Keratinocyte (primary cell): ENCODE measurements at regions not wholly inside any gene's neighbourhood (a gene's known extent, or its start where the extent isn't known, plus 50 kb on each side); places are given as distances from the start of the nearest gene placed in this dataset.

Source experiments
- DNase-seq: peaks from one replicate; pipeline ENCODE4 v3.0.0-alpha.2; 2011; ENCODE audit warnings: low read depth, missing footprints, low spot score
- FAIRE-seq: peaks from 2 replicates; lab custom pipeline; 2011; peaks lifted over from hg19 to GRCh38; lab: Jason Lieb, UNC
- H2AFZ ChIP-seq: 2 replicates; pipeline ENCODE4 v1.6.0; 2012; ENCODE audit warnings: low read length, control low read depth, inconsistent platforms; ENCODE audit not compliant: control insufficient read depth
- H3K27ac ChIP-seq: 2 replicates; pipeline ENCODE4 v1.5.1; 2011; ENCODE audit warnings: low read length; ENCODE audit not compliant: control insufficient read depth, insufficient read depth
- H3K27me3 ChIP-seq: 3 replicates; pipeline ENCODE4 v1.6.0; 2011; ENCODE audit warnings: low read length; ENCODE audit not compliant: control insufficient read depth, insufficient read depth; ENCODE audit errors: extremely low read depth
- H3K36me3 ChIP-seq, 2 experiments: 2 replicates in 1 of 2; 3 replicates in 1 of 2; pipeline ENCODE4 v1.5.1; 2011; ENCODE audit warnings: low read length in 2 of 2, mild to moderate bottlenecking in 1 of 2; ENCODE audit not compliant: control insufficient read depth in 2 of 2, insufficient read depth in 2 of 2; ENCODE audit errors: extremely low read depth in 1 of 2
- H3K4me1 ChIP-seq: 3 replicates; pipeline ENCODE4 v1.5.1; 2011; ENCODE audit warnings: low read length; ENCODE audit not compliant: control insufficient read depth, insufficient read depth; ENCODE audit errors: extremely low read depth
- H3K4me2 ChIP-seq: 3 replicates; pipeline ENCODE4 v1.6.0; 2011; ENCODE audit warnings: low read depth, low read length; ENCODE audit not compliant: control insufficient read depth, insufficient read depth; ENCODE audit errors: extremely low read depth
- H3K4me3 ChIP-seq, 3 experiments: fragments of 200-600 bp in 1 of 3; sonication (generic) in 1 of 3; 2 replicates in 2 of 3; 3 replicates in 1 of 3; pipeline ENCODE4 v1.5.1; 2011 to 2016; ENCODE audit warnings: low read length in 3 of 3, mild to moderate bottlenecking in 3 of 3, control low read depth in 2 of 3, inconsistent platforms in 1 of 3, low read depth in 1 of 3, mixed read lengths in 1 of 3, mixed run types in 1 of 3, moderate library complexity in 1 of 3; ENCODE audit not compliant: control insufficient read depth in 2 of 3, insufficient read depth in 2 of 3; ENCODE audit errors: extremely low read depth in 1 of 3
- H3K79me2 ChIP-seq: 2 replicates; pipeline ENCODE4 v1.6.0; 2012; ENCODE audit warnings: low read length; ENCODE audit not compliant: control insufficient read depth, insufficient read depth
- H3K9ac ChIP-seq: 3 replicates; pipeline ENCODE4 v1.6.0; 2011; ENCODE audit warnings: low read length; ENCODE audit not compliant: control insufficient read depth, insufficient read depth; ENCODE audit errors: extremely low read depth
- H3K9me1 ChIP-seq: 3 replicates; pipeline ENCODE4 v1.6.0; 2011; ENCODE audit warnings: low read length; ENCODE audit not compliant: control insufficient read depth, insufficient read depth; ENCODE audit errors: extremely low read depth
- H3K9me3 ChIP-seq: 2 replicates; pipeline ENCODE4 v1.5.1; 2012; ENCODE audit warnings: low read depth, low read length; ENCODE audit not compliant: control insufficient read depth
- H4K20me1 ChIP-seq: 3 replicates; pipeline ENCODE4 v1.6.0; 2011; ENCODE audit warnings: low read length; ENCODE audit not compliant: control insufficient read depth, insufficient read depth; ENCODE audit errors: extremely low read depth
- EZH2 ChIP-seq: IDR thresholded peaks from one replicate; pipeline ENCODE4 v1.6.1; 2012; ENCODE audit warnings: inconsistent platforms, mild to moderate bottlenecking, low read length, moderate library complexity
- dilution Hi-C: fragments of 300-500 bp; cut with MboI; formaldehyde crosslinking; loops from one replicate; pipeline ENCODE4 v1.7.0; 2020; ENCODE audit warnings: low sequenced_read_pairs; ENCODE audit not compliant: extremely low pct_ligation_motif_present
- TF ChIP-seq, protein P1 (sequence below), 3 experiments: IDR thresholded peaks in 1 of 3; conservative IDR thresholded peaks in 1 of 3; optimal IDR thresholded peaks in 1 of 3; 2 replicates in 2 of 3; 3 replicates in 1 of 3; pipeline versions ENCODE3 to v1.5.1; 2011; ENCODE audit warnings: low read length in 3 of 3, mild to moderate bottlenecking in 3 of 3, moderate library complexity in 2 of 3, control low read depth in 1 of 3, inconsistent platforms in 1 of 3; ENCODE audit not compliant: insufficient read depth in 2 of 3; ENCODE audit errors: extremely low read depth in 1 of 3

DNA sequence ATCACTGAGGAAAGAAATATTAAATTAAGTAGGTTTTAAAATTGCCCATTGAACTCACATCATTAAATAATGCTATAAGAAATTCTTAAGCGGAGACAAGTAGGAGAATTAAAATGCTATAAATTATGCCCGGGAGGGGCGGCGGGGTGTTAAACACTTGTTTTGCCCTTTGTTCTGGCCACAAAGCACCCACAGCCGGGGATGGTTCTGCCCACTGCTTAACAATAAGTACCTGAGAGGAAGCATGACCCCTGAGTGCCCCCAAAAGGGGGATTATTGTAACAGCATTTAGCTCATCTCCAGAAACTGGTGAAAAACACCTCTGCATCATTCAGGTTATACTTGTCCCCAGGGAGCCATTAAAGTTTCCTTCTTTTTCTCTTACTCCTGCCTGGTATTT lies 332.7 kb upstream of the POU3F3 start:
- H3K9me3 ChIP-seq: no peaks in the 10 kb centered on the region
- H3K4me3 ChIP-seq: no peak overlapping the region
- FAIRE-seq (no peak), DNase-seq (no peak)
- no peaks in the 10 kb centered on the region for H4K20me1 ChIP-seq
- no peak overlapping the region for H3K4me2 ChIP-seq
- TF ChIP-seq, protein P1, sequence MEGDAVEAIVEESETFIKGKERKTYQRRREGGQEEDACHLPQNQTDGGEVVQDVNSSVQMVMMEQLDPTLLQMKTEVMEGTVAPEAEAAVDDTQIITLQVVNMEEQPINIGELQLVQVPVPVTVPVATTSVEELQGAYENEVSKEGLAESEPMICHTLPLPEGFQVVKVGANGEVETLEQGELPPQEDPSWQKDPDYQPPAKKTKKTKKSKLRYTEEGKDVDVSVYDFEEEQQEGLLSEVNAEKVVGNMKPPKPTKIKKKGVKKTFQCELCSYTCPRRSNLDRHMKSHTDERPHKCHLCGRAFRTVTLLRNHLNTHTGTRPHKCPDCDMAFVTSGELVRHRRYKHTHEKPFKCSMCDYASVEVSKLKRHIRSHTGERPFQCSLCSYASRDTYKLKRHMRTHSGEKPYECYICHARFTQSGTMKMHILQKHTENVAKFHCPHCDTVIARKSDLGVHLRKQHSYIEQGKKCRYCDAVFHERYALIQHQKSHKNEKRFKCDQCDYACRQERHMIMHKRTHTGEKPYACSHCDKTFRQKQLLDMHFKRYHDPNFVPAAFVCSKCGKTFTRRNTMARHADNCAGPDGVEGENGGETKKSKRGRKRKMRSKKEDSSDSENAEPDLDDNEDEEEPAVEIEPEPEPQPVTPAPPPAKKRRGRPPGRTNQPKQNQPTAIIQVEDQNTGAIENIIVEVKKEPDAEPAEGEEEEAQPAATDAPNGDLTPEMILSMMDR (optimal IDR thresholded peaks at IDR 0.05 in 1 of 3, IDR thresholded peaks at IDR 0.05 in 1 of 3, conservative IDR thresholded peaks at IDR 0.05 in 1 of 3; ENCODE audit: extremely low read depth in 1 of 3, insufficient read depth in 2 of 3, low read length in 3 of 3): no peak
- no peak for TF ChIP-seq EZH2
- H3K27me3 ChIP-seq: no peaks in the 10 kb centered on the region
- no peak overlapping the region for H3K9ac ChIP-seq
- H3K27ac ChIP-seq: no peak overlapping the region
- H2AFZ ChIP-seq: no peak overlapping the region
- H3K4me1 ChIP-seq: no peaks in the 10 kb centered on the region
- no peaks in the 10 kb centered on the region for H3K79me2 ChIP-seq
- no peaks in the 10 kb centered on the region for H3K36me3 ChIP-seq
- dilution Hi-C loops: no loop called here
- no peaks in the 10 kb centered on the region for H3K9me1 ChIP-seq

GRCh38 chr2:104523921-104524320 lies 330.0 kb upstream of the POU3F3 start:
- dilution Hi-C loops: no loop called here
- Histone ChIP-seq H3K4me3 (no peak overlapping the region), H3K4me1 (no peaks in the 10 kb centered on the region), H3K9me3 (no peaks in the 10 kb centered on the region), H3K4me2 (no peak overlapping the region), H4K20me1 (no peaks in the 10 kb centered on the region), H3K9ac (no peak overlapping the region), H3K27ac (no peak overlapping the region), H2AFZ (no peak overlapping the region), H3K36me3 (no peaks in the 10 kb centered on the region), H3K9me1 (no peaks in the 10 kb centered on the region), H3K79me2 (no peaks in the 10 kb centered on the region), H3K27me3 (no peaks in the 10 kb centered on the region)
- TF ChIP-seq EZH2: no peak
- TF ChIP-seq, protein P1 (optimal IDR thresholded peaks at IDR 0.05 in 1 of 3, IDR thresholded peaks at IDR 0.05 in 1 of 3, conservative IDR thresholded peaks at IDR 0.05 in 1 of 3; ENCODE audit: extremely low read depth in 1 of 3, insufficient read depth in 2 of 3, low read length in 3 of 3): no peak
- FAIRE-seq (no peak), DNase-seq (no peak)
